Mesenchymal stem cell (in vitro differentiated cells and primary cell): ENCODE measurements at regions not wholly inside any gene's neighbourhood (a gene's known extent, or its start where the extent isn't known, plus 50 kb on each side); places are given as distances from the start of the nearest gene placed in this dataset.

Source experiments
- DNase-seq: peaks from one replicate; pipeline ENCODE4 v3.0.0-alpha.2; 2013
- H2AFZ ChIP-seq: one replicate; pipeline ENCODE4 v1.6.1; 2013; ENCODE audit warnings: low read depth, mild to moderate bottlenecking, control low read depth, inconsistent platforms, low read length, moderate library complexity
- H2AK5ac ChIP-seq: 2 replicates; pipeline ENCODE4 v1.6.1; 2013; ENCODE audit warnings: low read length, moderate library complexity, mild to moderate bottlenecking, inconsistent platforms; ENCODE audit not compliant: severe bottlenecking
- H2BK120ac ChIP-seq: one replicate; pipeline ENCODE4 v1.6.1; 2013; ENCODE audit warnings: low read depth, mild to moderate bottlenecking, inconsistent platforms, low read length, moderate library complexity
- H2BK12ac ChIP-seq, 2 experiments: one replicate each; pipeline ENCODE4 v1.6.1; 2013; ENCODE audit warnings: inconsistent platforms in 2 of 2, low read length in 2 of 2, mild to moderate bottlenecking in 2 of 2, moderate library complexity in 2 of 2, control low read depth in 1 of 2
- H2BK15ac ChIP-seq: one replicate; pipeline ENCODE4 v1.6.1; 2013; ENCODE audit warnings: mild to moderate bottlenecking, low read depth, inconsistent platforms; ENCODE audit not compliant: poor library complexity, severe bottlenecking
- H2BK5ac ChIP-seq: 2 replicates; pipeline ENCODE4 v1.6.1; 2013; ENCODE audit warnings: low read depth, mild to moderate bottlenecking, low read length, control low read depth, inconsistent platforms; ENCODE audit not compliant: poor library complexity, severe bottlenecking
- H3K14ac ChIP-seq, 2 experiments: one replicate each; pipeline ENCODE4 v1.6.1; 2013; ENCODE audit warnings: inconsistent platforms in 2 of 2, low read length in 2 of 2, control low read depth in 1 of 2, mild to moderate bottlenecking in 1 of 2, moderate library complexity in 1 of 2
- H3K18ac ChIP-seq, 2 experiments: one replicate each; pipeline ENCODE4 v1.6.1; 2013; ENCODE audit warnings: inconsistent platforms in 2 of 2, low read length in 2 of 2, control low read depth in 1 of 2, low read depth in 1 of 2, mild to moderate bottlenecking in 1 of 2
- H3K23ac ChIP-seq, 2 experiments: one replicate each; pipeline ENCODE4 v1.6.1; 2013; ENCODE audit warnings: inconsistent platforms in 2 of 2, low read length in 2 of 2, mild to moderate bottlenecking in 2 of 2, moderate library complexity in 2 of 2, control low read depth in 1 of 2
- H3K27ac ChIP-seq: 2 replicates; pipeline ENCODE4 v1.5.1; 2013; ENCODE audit warnings: mild to moderate bottlenecking, moderate library complexity, low read length, control low read depth, inconsistent platforms; ENCODE audit not compliant: poor library complexity, severe bottlenecking
- H3K27me3 ChIP-seq, 2 experiments: 2 replicates each; pipeline versions ENCODE4 v1.6.1 to v1.7.0; 2013; ENCODE audit warnings: low read length in 2 of 2, mild to moderate bottlenecking in 2 of 2, moderate library complexity in 2 of 2, control low read depth in 1 of 2, inconsistent platforms in 1 of 2; ENCODE audit not compliant: control insufficient read depth in 1 of 2, insufficient read depth in 1 of 2
- H3K36me3 ChIP-seq, 2 experiments: 2 replicates each; pipeline versions ENCODE4 v1.6.1 to v1.7.0; 2013; ENCODE audit warnings: low read length in 2 of 2, control low read depth in 1 of 2, inconsistent platforms in 1 of 2, low read depth in 1 of 2, mild to moderate bottlenecking in 1 of 2; ENCODE audit not compliant: insufficient read depth in 2 of 2, control insufficient read depth in 1 of 2
- H3K4ac ChIP-seq, 2 experiments: one replicate each; pipeline ENCODE4 v1.6.1; 2013; ENCODE audit warnings: inconsistent platforms in 2 of 2, low read length in 2 of 2, mild to moderate bottlenecking in 2 of 2, moderate library complexity in 2 of 2, control low read depth in 1 of 2, low read depth in 1 of 2
- H3K4me1 ChIP-seq: 2 replicates; pipeline ENCODE4 v1.6.1; 2013; ENCODE audit warnings: low read depth, low read length, control low read depth; ENCODE audit not compliant: control insufficient read depth, insufficient read depth
- H3K4me2 ChIP-seq: 2 replicates; pipeline ENCODE4 v1.6.1; 2013; ENCODE audit warnings: low read length, mild to moderate bottlenecking, inconsistent platforms; ENCODE audit not compliant: poor library complexity, severe bottlenecking
- H3K4me3 ChIP-seq, 2 experiments: 2 replicates each; pipeline versions ENCODE4 v1.5.1 to v1.7.0; 2013; ENCODE audit warnings: low read length in 2 of 2, mild to moderate bottlenecking in 2 of 2, control low read depth in 1 of 2, low read depth in 1 of 2; ENCODE audit not compliant: insufficient read depth in 1 of 2
- H3K79me1 ChIP-seq: replicated peaks from 2 replicates; pipeline ENCODE4 v1.6.1; 2013; ENCODE audit warnings: mild to moderate bottlenecking, control low read depth, low read length, inconsistent platforms; ENCODE audit not compliant: poor library complexity, severe bottlenecking
- H3K9ac ChIP-seq: 2 replicates; pipeline ENCODE4 v1.7.0; 2013; ENCODE audit warnings: mild to moderate bottlenecking, low read length, moderate library complexity
- H3K9me3 ChIP-seq: 2 replicates; pipeline ENCODE4 v1.7.0; 2013; ENCODE audit warnings: mild to moderate bottlenecking, low read length; ENCODE audit not compliant: control insufficient read depth
- H4K8ac ChIP-seq: one replicate; pipeline ENCODE4 v1.6.1; 2013; ENCODE audit warnings: inconsistent platforms, mild to moderate bottlenecking, low read length, moderate library complexity
- H4K91ac ChIP-seq: one replicate; pipeline ENCODE4 v1.6.1; 2013; ENCODE audit warnings: mild to moderate bottlenecking, low read length, inconsistent platforms
- WGBS: methylation state at CpG from one replicate; pipeline ENCODE4 v1.1.7; 2013; ENCODE audit warnings: mixed read lengths; 5-methylcytosine and 5-hydroxymethylcytosine counted together

GRCh38 chr3:181358562-181358961 is 353.2 kb upstream of the SOX2 start:
- no peaks in the 10 kb centered on the region for H3K79me1 ChIP-seq
- H3K27ac ChIP-seq: no peak overlapping the region
- no peak overlapping the region for H2BK15ac ChIP-seq
- no peaks in the 10 kb centered on the region for H3K4me1 ChIP-seq
- H2AK5ac ChIP-seq: no peak overlapping the region
- no peaks in the 10 kb centered on the region for H3K36me3 ChIP-seq
- no peaks in the 10 kb centered on the region for H3K9me3 ChIP-seq
- no peak overlapping the region for H4K8ac ChIP-seq
- no peak overlapping the region for H3K4me3 ChIP-seq
- H3K27me3 ChIP-seq: no peaks in the 10 kb centered on the region
- H4K91ac ChIP-seq: no peak overlapping the region
- no peak overlapping the region for H3K14ac ChIP-seq
- no peak overlapping the region for H3K4ac ChIP-seq
- WGBS: no CpG with 5 or more reads among the region's 3 CpGs
- H3K4me2 ChIP-seq: no peak overlapping the region
- DNase-seq: no peak
- no peak overlapping the region for H2BK5ac ChIP-seq
- no peak overlapping the region for H2AFZ ChIP-seq
- no peak overlapping the region for H2BK12ac ChIP-seq
- no peak overlapping the region for H3K23ac ChIP-seq
- H2BK120ac ChIP-seq: no peak overlapping the region
- no peak overlapping the region for H3K9ac ChIP-seq
- no peak overlapping the region for H3K18ac ChIP-seq

GRCh38 chr3:181358060-181358459 is 353.7 kb upstream of the SOX2 start:
- Histone ChIP-seq H2BK120ac (no peak overlapping the region), H3K9me3 (no peaks in the 10 kb centered on the region), H3K4ac (no peak overlapping the region), H2AK5ac (no peak overlapping the region), H3K4me2 (no peak overlapping the region), H2BK12ac (no peak overlapping the region), H3K79me1 (no peaks in the 10 kb centered on the region), H3K4me1 (no peaks in the 10 kb centered on the region), H3K4me3 (no peak overlapping the region), H3K14ac (no peak overlapping the region), H3K36me3 (no peaks in the 10 kb centered on the region), H3K23ac (no peak overlapping the region), H2BK5ac (no peak overlapping the region), H4K91ac (no peak overlapping the region), H3K27me3 (no peaks in the 10 kb centered on the region), H3K9ac (no peak overlapping the region), H3K27ac (no peak overlapping the region), H2BK15ac (no peak overlapping the region), H4K8ac (no peak overlapping the region), H2AFZ (no peak overlapping the region), H3K18ac (no peak overlapping the region)
- 33% methylated on average over 1 of the region's 1 CpG for WGBS
- DNase-seq: no peak

- H3K4ac ChIP-seq: no peak overlapping the region
- H3K9ac ChIP-seq: no peak overlapping the region
- H3K9me3 ChIP-seq: no peaks in the 10 kb centered on the region
- no peak overlapping the region for H2BK120ac ChIP-seq
- no peaks in the 10 kb centered on the region for H3K27me3 ChIP-seq
- no peak overlapping the region for H4K8ac ChIP-seq
- H3K4me1 ChIP-seq: no peaks in the 10 kb centered on the region
- H3K14ac ChIP-seq: no peak overlapping the region
- DNase-seq: no peak
- no peak overlapping the region for H3K27ac ChIP-seq
- H4K91ac ChIP-seq: no peak overlapping the region
- H3K79me1 ChIP-seq: no peaks in the 10 kb centered on the region
- H3K23ac ChIP-seq: no peak overlapping the region
- no peaks in the 10 kb centered on the region for H3K36me3 ChIP-seq
- no peak overlapping the region for H3K4me3 ChIP-seq
- H2AK5ac ChIP-seq: no peak overlapping the region
- H3K4me2 ChIP-seq: no peak overlapping the region
- no peak overlapping the region for H2AFZ ChIP-seq
- H2BK5ac ChIP-seq: no peak overlapping the region
- no peak overlapping the region for H2BK12ac ChIP-seq
- H3K18ac ChIP-seq: no peak overlapping the region
- no peak overlapping the region for H2BK15ac ChIP-seq
These were observed 357.6 kb upstream of the SOX2 start for GRCh38 chr3:181354140-181354539.

- H2AFZ ChIP-seq: no peak overlapping the region
- H3K18ac ChIP-seq: no peak overlapping the region
- no peaks in the 10 kb centered on the region for H3K27me3 ChIP-seq
- no peak overlapping the region for H3K9ac ChIP-seq
- H4K8ac ChIP-seq: no peak overlapping the region
- H3K36me3 ChIP-seq: no peaks in the 10 kb centered on the region
- H3K4me3 ChIP-seq: no peak overlapping the region
- peaks cover 4% of the 10 kb centered on the region for H3K9me3 ChIP-seq
- no peak overlapping the region for H2BK120ac ChIP-seq
- H2BK15ac ChIP-seq: no peak overlapping the region
- H2BK5ac ChIP-seq: no peak overlapping the region
- no peak for DNase-seq
- H3K79me1 ChIP-seq: no peaks in the 10 kb centered on the region
- no peak overlapping the region for H3K4me2 ChIP-seq
- H3K14ac ChIP-seq: no peak overlapping the region
- no peak overlapping the region for H4K91ac ChIP-seq
- H3K27ac ChIP-seq: no peak overlapping the region
- no peak overlapping the region for H2BK12ac ChIP-seq
- H2AK5ac ChIP-seq: no peak overlapping the region
- WGBS: 85% methylated on average over 3 of the region's 5 CpGs
- no peak overlapping the region for H3K4ac ChIP-seq
- H3K23ac ChIP-seq: no peak overlapping the region
- H3K4me1 ChIP-seq: no peaks in the 10 kb centered on the region
These were observed 354.8 kb upstream of the DNAJC19 start for GRCh38 chr3:181344331-181344730.
